Renal pelvis (tissue), 1 donor: ENCODE measurements at regions not wholly inside any gene's neighbourhood (a gene's known extent, or its start where the extent isn't known, plus 50 kb on each side); places are given as distances from the start of the nearest gene placed in this dataset.
A peak's percentile ranks its signal among the peaks of the same experiment; 100 is the strongest.
"Not testable (repeated sequence)": the region's sequence is repeated elsewhere in the genome, so short reads cannot be mapped to it uniquely, and the experiment has no call there.

ENCODE experiments used
- DNase-seq: peaks from one replicate; pipeline ENCODE4 v3.0.0-alpha.2; 2013

DNA sequence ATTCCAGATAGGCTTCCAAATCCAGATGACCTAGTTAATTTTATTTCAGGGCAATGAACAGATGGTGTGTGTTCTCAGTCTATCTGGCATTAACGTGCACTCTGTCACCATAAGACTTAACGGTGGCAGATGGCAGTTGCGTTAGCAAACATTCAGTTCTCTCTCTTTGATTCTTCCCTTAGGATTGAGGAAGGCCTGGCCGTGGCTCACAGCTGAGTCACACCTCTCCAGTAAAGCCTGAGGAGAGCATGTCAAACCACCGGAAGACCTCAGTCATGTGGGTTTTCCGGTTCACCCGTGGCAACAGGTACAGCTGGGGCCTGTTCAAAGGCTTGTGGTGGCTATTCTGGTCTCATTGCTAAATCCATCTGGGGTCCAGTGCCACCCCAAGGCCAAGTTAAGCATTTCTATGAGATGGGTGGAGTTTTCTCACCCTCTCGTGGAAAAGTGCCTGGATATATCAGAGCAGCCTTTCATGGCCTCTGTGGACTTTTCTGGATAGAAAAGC, 545.1 kb upstream of the ATP2B1 start:
- DNase-seq, result no peak

DNA sequence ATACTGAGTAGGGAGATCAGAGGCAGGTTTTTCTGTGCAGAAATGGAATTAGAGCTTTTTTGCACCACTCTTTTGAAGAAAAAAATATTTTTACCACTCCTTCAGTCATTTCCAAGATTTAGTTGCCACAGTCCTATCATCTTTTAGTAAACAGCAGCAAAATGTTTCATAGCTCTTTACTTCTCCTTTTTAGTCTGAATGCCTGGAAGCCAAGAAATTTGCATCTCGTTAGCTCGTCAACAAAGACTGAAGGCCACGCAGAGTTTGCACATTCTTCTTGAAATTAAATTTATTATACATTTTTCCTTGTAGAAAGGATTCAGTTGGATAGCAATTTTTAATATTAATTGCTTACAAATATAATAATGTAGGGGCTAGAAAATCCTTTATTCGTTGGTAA, 544.5 kb upstream of the ATP2B1 start:
- DNase-seq, result no peak

DNA sequence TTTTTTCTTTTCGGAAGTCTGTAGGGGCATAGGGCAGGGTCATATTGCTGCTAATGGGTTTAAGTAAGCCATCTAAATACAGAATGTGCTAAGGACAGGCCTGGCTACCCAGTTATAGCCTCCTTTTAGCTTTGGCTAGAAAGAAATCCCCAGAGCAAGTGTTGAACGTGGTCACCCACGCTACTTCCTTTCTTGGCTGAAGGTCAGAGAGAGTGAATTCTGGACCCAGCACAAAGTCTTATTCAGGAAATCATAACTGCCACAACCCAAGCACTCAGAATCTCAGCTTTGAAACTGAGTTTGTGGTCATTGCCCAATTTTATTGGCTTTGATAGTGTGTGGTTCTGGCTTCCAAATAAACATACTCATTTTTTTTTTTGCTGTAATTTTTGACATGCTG, 542.1 kb upstream of the ATP2B1 start:
- no peak for DNase-seq

DNA sequence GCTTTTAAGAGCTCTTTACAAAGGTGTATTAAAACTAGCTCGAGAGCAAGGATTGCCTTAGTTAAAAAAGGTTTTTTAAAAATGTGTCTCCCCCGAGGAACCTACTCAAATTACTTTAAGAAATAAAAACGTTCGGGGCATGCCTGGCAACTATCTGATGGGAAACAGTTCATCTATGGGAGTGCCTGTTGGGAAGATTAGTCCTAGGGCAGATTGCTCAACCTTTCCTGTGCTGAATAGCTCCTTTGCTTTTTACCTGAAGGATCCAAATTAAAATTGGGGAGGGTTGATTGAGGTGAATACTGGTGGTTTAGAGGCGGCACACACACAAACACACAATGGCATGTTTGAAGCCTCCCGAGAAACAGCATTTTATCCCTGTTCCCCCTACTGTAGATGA, 541.4 kb upstream of the ATP2B1 start:
- no peak for DNase-seq

DNA sequence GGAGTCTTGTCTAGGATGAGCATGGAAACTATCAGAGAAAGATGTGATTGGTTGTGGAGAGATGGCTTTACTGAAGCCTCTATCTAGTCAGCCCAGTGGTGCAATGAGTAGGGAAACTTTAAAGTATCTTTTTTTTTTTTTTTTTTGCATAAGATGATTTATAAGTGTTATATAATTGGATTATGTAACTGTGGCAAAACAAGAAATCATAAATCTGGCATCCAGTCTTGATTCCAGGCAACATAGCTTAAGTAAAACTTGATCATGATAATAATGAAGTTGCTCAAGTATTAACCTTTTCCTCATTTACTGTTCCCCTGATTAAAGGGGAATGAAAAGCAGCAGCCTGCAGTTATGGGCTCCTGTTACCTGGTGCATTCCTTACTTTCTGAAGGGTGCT, 538.0 kb upstream of the ATP2B1 start:
- no peak for DNase-seq

- DNase-seq, result no peak
These were observed 536.8 kb upstream of the ATP2B1 start for GRCh38 chr12:90245391-90245790.

DNA sequence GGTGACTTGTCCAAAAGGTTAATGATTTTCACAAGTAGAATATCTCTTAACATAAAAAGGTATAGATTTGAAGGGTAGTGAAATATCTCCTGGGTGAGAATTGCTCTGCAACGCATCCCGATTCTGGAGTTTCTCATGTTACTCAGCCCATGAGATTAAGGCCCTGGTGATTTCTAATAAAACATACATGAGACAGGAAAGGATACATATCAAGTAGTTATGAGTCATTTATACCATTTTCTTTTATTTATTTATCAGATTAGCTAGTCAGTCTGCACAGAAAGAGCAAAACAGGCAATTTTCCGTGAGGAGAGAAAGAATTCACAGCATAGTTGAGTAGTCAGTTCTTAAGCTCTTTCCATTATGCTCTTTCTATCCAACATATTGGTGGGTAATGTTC, 535.6 kb upstream of the ATP2B1 start:
- no peak for DNase-seq

GRCh38 chr12:90243211-90243610, 534.6 kb upstream of the ATP2B1 start:
- DNase-seq, result no peak

DNA sequence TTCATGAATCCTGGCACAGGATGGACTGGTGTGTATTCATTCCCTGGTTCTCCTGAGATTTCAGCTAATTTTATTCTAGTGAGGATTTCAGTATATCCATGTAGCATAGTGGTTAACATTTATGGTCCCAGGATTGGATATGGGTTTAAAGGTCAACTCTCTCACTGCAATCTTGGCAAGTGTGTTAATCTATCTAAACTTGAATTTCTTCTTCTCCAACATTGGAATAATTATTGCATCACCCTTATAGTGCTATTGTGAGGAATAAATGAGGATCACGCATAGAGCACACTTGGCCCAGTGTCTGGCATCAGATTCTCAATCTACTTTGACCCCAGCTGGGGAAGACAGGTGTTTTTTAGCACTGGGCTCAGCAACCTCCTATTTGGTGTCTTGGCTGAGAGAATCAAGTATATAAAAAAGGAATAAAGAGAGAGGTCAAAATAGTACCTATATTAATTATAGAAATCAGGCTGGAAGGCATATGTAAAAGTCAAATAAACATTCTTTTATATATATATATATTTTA, 531.2 kb upstream of the ATP2B1 start:
- no peak for DNase-seq

DNA sequence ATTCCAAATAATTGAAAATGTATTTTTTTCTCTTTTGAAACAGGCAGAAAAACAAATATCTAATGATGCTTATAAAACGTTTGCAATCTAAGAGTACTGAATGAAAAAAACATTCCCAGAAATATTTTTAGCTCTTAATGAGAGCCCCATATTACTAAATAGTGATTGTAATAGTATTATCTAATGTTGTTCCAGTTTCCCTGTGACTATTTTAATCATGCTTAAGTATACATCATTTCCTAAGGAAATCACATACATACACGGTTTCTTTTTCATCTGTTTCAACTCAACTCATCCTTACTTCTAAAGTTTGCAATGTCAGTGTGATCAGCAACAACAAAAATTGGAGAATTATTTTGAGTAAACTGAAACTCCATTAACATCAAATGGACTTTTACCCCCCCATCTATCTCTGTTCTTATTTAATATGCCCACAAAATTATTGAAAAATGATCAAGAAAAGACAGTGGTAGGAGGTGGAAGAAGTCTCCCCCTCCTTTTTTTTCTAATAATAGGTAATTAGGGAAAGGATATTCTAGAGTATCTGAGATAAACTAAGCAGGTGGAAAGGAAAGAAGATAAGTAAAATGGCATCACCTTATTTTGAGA, 530.1 kb upstream of the ATP2B1 start:
- no peak for DNase-seq

- no peak for DNase-seq
These were observed 529.2 kb upstream of the ATP2B1 start for GRCh38 chr12:90237841-90238240.

- DNase-seq, result no peak
These were observed 527.0 kb upstream of the ATP2B1 start for GRCh38 chr12:90235642-90236041.

DNA sequence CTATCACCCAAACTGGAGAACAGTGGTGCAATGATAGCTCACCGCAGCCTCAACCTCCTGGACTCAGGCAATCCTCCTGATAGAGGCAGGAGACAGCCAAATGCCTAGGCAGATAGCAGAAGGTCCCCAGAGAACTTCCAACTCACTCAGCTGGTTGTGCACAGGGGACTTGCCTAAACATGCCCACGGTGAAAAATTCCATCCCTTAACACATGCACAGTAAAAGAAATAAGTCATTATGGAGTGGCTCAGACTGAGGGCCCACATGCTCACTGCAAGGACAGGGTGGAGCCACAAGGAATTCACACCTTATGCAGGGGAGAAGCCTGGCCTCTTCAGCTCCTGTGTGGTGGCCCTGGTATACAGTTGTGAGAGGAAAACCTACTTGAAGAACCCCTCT, 525.8 kb upstream of the ATP2B1 start:
- no peak for DNase-seq

- DNase-seq, result no peak
These were observed 524.8 kb upstream of the ATP2B1 start for GRCh38 chr12:90233168-90234100.

DNA sequence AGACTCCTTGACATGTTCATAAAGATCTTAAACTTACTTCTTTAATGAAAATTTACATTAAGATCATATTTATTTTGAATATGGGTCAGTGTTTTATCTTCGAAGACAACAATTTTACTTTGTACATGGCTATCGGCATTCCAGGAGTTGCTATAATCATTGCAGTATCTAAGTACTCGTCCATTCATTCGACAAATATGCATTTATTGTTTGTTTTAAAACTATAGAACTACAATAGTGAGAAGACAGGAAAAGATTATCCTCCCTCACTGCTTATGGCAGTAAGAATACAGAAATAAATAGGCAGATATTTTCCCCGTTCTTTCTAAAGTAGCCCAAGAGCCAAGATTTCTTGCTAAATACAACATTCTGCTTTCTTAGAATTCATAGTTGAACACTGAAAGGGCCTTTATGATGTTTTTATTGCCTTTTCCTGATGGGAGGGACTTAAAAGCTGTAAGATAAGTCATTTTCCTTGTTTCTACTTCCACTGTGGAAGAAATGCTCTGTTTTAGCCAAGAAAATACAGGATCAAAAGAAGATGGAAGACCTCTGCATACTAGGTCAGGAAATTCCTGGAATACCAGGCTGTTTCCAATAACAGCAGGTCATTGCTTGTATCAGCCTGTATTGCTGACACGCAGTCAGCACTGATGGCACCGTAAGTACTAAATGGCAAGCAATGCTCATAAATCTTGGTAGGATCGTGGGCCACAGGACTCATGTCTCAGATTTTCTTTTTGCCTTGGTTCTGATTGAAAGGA, 521.0 kb upstream of the ATP2B1 start:
- DNase-seq, result no peak

DNA sequence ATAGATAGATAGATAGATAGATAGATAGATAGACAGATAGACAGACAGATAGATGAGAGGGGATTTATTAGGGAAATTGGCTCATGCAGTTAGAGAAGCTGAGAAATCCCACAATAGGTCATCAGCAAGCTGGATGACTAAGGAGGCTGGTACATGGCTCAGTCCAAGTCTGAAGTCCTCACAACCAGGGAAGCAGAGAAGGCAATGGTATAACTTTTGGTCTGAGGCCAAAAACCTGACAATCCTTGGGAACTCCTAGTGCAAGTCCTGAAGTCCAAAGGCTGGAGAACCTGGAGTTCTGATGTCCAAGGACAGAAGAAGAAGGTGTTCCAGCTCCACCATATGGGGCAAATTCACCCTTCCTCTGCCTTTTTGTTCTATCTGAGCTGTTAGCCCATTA, 517.6 kb upstream of the ATP2B1 start:
- DNase-seq, result no peak

- DNase-seq, result no peak
These were observed 508.2 kb upstream of the ATP2B1 start for GRCh38 chr12:90216815-90217214.

- DNase-seq, result peak; percentile 60
These were observed 507.4 kb upstream of the ATP2B1 start for GRCh38 chr12:90216020-90216552.

DNA sequence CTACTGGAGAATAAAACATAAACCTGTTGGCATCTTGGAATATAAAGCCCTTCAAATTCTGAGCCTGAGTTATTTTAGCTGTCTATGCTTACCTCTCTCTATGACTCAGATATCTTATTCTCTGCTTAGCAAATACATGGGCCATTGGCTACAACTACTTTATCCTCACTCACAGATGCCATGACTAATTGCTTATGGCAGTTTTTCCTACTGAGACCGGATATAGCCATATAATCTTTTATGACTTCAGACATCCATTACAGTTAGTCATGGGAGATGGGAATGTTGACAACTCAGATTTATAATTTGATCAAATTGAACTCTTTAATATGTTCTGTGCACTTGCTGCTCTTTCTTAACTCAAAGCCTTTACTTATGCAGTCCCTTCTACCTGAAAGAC, 502.4 kb upstream of the ATP2B1 start:
- DNase-seq, result no peak

- DNase-seq, result no peak
These were observed 500.4 kb upstream of the ATP2B1 start for GRCh38 chr12:90209029-90209428.

- not testable (repeated sequence) for DNase-seq
These were observed 499.7 kb upstream of the ATP2B1 start for GRCh38 chr12:90208379-90208778.

GRCh38 chr12:90207799-90208198, 499.2 kb upstream of the ATP2B1 start:
- DNase-seq, result no peak
